Hepatic stellate cell (primary cell): ENCODE measurements at regions not wholly inside any gene's neighbourhood (a gene's known extent, or its start where the extent isn't known, plus 50 kb on each side); places are given as distances from the start of the nearest gene placed in this dataset.

Source experiments
- DNase-seq: peaks from one replicate; pipeline ENCODE4 v3.0.0; 2011; ENCODE audit warnings: low spot score

DNA sequence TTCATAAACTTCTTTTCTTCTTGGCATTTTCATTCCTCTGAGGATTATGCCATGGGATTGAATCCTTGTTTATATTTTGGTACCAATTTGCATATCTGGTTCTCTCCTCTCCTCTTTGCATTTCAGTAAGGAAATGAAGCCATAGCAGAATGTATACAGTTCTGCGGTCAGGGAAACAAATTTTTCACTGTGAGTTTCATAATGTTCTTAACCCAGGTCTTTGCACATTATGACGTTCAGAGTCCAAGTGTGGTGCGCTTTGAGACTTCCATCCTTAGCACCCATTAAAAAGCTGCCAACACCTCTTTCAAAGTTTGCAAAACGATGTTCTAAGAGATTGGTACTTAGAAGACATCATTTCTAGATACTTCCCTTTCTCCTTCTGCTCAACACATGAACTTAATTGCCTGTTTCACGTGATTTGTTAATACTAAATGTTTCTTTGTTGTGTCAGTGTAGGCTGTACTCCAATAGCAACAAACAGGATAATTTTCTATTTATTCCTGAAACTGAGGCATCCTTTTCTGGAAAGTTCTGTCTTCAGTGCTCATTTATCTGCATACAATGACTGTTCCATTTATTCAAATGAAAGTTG is 953.1 kb upstream of the NR2F2 start:
- no peak for DNase-seq

DNA sequence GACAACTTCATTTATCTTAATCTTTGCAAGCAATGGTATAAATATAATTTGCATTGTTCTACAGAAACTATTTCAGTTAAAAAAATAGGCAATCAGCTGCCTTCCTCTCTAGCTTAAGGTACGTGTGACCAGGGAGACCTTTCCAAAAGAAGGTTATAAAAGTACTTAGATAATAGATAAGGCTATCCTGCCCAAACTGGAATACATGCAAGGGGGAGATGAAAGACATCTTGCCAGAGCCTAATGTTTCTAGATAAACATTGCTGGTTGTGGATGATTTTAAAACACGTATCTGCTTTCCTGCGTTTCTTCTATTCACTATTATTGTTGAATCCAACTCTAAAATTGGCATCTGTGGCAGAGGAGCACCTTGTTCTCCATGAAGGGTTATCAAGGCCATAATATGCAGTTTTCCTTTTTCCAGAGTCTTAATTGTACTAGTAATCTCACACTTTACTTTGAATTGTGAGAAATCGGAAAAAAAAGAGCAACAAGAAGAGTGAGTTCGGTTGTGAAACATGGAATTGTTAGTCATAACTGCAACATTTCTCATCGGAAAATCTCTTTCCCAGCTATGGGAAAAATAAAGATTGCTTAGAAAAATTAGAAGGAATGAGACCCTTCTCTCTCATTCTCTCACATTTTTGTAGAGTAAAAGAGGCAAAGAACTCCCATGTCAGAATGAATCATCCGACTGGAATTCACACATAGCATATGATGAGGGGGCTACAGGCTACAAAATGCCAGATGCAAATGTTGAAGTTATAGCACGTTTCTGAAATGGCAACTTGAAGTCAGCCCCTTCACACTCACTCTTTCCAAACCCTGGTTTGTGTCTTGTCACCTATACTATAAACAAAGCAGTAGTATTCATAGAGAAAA is 936.1 kb upstream of the NR2F2 start:
- DNase-seq = no peak

DNA sequence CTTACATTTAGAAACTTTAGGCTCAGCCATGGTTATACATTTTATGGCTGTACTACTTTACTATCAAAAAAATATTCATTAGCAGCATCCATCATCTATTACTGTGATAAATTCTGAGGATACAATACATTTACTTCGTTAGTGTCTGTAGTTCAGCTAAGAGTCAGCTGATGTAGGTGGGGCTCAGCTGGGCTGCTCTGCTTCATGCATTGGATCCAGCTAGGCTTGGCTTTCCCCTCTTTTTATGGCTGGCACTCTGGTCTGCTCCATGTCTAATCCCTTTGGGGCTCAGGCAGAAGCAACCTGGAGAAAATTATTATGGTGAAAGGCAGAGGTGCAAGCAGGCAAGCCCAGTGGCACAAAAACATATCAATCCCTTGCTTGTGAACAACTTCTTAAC is 930.1 kb upstream of the NR2F2 start:
- DNase-seq = no peak

DNA sequence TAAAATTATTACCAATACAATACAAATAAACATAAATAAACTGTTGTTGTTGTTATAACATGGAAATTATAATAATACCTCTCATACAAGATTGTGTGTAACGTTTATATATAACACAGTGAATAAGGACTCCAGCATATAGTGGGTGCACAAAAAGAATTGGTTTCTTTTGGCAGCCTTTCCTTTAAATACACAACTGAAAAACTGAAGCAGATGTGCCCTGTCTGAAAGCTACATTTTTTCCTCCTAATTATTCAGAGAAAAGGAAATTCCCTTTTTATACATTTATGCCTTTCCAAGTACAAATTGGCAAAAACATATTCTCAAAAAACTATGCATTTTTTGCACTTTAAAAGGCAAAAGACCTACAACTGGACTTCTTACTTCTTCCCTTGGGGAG is 928.9 kb upstream of the NR2F2 start:
- DNase-seq = no peak

DNA sequence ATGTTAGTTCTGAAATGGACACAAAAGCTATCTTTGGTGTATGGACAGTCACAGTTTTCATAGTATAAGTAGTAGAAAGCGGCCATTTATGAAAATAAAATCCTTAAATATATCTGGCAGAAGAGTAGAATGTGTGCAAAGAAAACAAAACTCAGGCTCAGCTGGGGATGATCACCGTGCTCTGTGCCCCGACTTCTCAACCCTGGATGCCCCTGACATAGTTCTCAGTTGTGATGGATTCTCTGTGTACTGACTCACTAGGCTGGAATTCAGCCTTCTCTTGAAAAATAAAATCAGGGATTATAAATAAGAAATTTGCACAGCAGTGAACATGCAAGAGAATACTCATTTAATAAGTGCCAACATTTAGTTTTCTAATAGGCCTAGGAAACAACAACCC is 925.1 kb upstream of the NR2F2 start:
- peak; percentile 24 for DNase-seq

DNA sequence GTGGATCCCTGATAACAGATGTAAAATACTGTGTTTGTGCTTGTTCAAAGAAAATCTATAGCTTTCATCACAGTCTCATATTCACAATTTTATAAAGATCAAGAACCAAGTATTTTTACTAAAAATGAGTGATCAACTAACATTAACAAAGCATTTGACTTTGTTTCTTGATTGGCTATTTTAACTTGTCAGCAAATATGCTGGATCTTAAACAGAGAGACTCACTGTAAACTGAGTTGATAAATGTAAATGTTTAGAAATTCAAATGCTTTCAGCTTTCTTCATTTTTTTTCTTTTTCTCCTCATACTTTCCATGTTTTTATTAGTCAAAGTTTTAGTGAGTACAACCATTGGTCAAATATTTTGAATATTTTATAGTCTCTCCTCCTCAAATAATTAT is 923.0 kb upstream of the NR2F2 start:
- DNase-seq = no peak

DNA sequence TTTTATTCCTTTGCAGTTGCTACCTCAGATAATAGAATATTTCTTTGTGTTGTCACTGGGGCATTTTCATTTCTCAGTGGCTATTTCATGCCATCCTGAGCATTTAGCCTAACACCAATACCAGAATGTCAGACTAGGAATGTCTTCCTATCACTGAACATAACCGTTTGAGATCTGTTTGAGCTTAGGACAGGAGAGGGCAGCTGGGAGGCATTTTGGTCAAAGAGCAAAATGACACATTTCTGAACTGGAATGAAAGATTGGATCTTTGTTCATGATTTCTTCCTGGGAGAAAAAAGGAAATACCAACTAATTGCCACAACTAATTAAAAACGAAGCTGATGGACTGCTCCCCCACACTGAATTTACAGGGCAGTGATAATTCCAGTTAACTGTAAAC is 921.3 kb upstream of the NR2F2 start:
- no peak for DNase-seq

DNA sequence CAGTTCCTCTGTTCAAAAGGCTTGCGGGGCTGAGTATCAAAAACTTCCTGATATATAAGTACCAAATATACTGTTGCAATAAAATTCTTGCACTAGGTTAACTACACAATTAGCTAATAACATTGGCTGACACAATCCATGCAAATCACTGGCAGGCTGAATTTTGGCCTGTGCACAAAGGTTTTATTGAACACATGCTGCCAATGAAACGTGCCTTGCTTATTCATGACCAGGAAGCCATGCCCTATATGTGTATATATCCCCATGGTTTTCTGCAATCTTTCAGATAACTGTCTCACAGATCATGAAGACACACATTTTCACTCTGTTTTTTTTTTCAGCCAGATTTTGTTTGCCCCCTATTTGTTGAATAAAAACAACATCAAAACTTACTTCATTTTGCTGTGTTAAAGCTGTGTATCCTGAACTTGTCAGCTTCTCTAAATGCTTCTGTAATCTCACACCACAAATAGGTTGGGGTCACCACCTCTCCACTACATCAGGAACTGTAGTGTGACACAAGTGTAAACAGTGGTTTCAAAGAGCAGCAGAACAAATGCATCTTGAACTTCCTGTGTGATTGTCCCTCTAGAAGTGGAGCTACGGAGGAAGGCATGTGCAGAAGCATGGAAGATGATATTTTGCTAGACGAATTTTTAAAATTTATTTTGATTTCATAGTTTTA is 920.7 kb upstream of the NR2F2 start:
- no peak for DNase-seq

DNA sequence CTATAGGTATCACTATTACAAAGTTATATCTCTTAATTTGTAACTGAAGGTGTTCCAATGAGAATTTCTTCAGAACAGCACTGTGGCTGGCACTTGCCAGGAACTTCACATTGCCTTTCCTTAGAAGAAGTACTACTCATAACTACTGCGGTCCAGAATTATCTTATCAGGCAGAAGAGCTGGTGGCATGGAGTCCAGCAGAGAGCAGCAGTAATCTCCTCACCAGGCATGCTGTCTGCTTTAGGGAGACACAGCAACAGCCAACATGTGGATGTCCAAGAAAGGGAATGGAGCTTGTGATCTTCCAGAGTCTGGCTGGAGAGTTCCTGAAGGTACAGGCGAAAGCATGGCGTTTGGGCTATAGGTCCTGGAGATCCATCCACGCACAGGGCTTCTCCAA is 919.7 kb upstream of the NR2F2 start:
- DNase-seq = no peak

DNA sequence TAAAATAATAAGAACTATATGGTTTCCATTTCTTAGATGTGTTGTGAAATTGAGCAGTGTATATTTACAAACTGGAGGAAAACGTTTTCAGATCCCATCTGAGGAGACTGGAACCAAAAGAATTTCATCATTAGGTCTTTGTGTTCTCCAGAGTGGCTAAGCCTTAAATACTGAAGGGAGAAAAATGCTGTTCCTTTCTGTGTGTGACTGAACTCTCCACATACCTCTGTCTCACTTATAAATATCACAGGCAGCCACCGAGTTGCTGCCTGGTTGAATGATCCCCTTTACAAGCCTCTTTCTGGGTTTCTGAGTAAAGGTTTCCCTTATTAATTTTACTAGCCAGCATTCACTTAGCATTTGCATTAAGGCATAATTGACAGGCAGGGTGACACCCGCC is 913.9 kb upstream of the NR2F2 start:
- no peak for DNase-seq

DNA sequence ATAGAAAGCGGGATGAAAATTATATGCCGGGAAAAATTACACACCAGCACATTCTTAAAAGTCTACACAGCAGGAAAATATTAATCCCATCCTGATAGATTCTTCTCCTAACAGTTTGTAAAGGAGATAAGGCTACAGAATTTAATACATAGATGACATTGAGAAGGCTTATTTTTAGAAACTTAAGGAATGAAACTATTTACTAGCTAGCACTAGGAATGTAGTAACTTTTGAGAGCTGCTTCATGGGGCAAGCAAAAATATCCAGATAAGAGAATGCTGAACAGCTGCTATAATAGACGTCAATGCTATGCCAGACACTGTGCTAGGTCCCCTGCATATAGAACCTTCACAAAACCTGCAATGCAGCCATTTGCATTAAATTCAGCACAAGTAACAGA is 912.7 kb upstream of the NR2F2 start:
- DNase-seq = no peak

DNA sequence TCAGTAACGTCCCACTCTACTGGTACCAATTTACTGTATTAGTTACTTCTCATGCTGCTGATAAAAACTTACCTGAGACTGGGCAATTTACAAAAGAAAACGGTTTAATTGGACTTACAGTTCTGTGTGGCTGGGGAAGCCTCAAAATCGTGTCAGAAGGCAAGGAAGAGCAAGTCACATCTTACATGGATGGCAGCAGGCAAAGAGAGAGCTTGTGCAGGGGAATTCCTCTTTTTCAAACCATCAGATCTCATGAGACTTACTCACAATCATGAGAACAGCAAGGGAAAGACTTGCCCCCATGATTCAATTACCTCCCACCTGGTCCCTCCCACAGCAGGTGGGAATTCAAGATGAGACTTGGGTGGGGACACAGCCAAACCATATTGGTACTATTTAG is 908.2 kb upstream of the NR2F2 start:
- no peak for DNase-seq

DNA sequence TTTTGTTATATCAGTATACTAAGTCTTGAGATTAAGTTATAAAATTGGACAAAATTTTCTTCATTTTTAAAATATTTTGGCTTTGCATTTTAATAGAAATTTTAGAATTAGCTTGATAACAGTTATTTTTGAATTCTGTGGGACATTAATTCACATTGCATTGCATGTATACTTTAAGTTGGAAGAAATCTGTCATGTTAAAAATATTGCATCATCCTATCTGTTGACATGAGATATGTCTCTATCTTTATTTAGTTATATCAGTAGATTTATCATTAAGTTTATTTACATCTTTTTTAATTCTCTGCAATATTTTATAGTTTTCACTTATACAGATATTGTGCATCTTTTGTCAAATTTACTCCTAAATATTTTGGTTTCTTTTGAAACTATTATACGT is 904.6 kb upstream of the NR2F2 start:
- DNase-seq = no peak

DNA sequence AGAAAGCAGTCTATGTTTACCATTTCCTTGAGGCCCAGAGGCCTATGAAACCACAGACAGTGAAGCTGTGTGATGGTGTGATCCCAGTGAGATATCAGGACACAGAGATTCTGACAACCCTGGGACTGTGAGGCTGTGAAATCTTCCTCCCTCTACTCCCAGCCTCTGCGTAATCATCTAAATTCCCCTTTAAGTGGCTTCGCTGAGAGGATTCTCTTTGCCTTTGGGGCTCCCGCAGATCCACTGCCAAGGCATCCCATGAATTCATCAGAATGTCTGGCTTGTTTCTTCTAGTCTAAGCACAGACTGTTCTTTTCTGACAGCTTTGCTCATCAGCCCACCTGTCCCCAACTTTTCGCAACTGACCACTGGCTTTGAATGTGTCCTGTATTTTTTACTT is 901.2 kb upstream of the NR2F2 start:
- DNase-seq = no peak

DNA sequence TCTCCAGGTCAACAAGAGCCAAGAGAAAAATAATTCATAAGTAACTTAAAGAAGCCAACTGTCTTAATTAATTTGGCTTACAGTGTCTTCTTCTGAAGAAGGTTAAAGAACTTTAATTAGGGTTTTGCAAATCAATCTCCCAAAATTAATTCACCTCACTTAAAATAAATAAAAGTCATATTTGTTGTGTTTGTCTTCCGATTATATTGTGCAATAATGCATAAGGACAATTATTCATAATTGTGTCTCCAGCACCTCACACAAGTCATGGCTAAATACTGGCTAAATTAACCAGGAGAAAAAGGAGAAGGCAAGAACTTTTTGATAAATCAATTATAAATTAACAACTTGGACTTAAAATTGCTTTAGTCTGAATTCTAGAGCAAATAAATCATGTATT is 899.0 kb upstream of the NR2F2 start:
- no peak for DNase-seq

DNA sequence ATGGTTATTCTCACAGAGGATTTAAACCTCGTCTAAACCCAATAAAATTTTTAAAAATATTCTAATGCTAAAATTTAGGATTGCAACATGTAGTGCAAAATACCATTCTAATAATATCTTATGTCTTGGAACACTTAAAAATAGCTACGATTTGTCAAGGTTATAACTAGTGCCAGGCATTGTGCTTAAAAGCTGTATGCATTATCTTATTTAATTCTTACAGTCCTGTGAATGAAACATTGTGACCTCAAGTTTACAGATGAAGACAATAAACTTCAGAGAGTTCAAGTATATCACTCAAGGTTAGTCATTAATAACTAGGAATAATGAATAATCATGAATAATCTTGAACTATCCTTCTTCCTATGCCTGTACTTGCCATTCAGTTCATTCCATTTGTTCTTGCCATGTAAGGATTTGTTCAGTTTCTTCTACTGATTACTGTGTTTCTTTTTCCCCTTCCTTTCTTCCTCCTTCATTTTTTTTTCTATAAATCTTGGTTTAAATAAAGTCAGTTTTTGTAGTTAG is 897.6 kb upstream of the NR2F2 start:
- DNase-seq = no peak

DNA sequence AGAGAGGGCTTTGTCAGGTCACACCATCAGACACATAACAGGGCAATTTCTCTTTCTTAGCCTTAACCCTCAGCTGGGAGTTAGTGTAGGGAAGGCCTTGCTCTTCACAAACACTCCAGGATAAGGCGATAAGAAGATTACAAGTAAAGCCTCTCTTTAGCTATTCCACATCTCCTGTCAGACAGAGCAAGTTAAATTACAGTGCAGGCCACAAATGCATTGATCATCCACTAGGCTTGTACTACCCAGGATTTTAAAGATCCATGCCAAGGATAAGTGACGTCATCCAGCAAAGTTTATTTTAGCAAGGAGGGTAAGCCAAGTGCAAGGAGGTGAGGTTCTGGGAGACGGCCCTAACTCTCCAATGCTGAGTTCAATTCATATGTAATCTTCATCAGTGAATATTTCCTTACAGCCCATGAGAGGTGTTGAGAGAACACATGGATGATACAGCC is 890.6 kb upstream of the NR2F2 start:
- no peak for DNase-seq

DNA sequence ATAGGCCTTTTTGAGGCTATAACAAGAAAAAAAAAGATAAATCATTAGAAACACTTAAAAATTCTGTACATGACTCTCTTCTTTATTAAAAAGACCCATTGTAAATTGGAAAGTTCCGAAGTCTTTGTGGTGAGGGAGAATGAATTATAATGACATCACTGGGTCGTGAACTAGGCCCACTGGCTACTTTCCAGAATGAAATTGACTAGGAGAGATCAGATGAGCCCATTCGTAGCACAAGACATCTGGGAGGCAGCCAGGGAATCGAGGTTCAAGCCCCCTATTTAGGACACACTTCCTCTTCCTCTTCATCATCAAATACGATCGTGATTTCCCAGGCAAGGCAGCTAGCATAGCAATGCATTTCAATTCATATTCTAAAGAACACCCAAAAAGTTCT is 889.8 kb upstream of the NR2F2 start:
- DNase-seq = no peak

DNA sequence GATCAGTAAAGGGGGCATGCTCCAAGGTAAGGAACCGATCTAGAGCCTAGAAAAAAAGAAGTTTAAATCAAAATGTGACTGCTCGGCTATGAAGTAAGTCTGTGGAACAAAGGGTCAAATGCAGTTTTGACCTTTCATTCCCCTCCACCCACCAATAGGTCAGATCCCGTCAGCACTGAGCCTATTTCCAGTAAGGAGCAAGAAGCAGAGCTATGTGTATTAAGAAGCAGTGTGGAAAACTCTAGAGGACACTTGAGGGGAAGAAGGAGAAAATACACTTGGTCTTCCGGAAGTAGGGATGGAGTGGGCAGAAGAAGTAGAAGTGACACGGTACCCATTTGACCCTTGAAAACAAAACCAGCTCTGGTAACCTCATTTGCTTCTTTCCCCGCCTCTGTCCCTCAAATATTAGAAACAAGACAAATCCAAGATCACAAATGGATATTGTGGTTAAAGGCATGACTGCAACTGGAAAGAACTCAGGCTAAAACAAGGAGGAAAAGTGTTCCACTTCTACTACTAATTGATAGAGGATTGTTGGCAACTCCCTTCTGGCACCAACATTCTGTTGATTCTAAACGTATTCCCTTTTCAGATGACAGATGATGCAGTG is 888.3 kb upstream of the NR2F2 start:
- no peak for DNase-seq

DNA sequence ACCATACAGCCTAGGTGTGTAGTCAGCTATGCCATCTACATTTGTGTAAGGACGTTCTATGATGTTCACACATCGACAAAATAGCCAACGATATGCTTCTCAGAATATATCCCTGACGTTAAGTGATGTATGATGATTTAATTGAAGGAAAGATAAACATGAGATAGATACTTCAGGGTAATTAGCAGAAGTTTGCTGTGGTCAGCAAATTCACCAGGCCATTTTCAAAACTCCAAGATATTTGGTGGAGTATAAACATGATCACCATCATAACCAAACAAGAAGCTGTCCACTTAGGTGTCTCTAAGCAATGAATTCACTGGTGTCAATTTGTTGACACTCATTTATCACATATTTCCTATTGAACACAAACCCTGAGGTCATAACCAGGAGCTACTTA is 885.6 kb upstream of the NR2F2 start:
- DNase-seq = no peak

DNA sequence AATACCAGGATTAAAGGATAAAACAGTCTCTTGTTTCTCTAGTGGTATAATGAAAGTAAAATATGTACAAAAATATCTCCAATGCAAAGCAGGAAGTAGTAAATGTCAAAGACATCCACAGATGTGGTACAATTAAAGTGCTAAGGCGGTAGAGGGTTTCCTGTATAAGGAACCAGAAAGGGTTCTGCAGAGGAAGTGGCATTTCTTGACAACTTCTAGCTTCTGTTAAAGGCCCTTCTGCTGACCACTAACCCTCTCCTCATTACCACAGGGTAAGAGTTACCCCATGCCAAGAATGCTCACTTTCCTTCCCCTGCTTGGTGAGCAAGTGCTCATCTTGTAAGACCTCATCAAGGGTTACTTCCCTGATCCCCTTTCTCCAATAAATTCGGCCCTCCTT is 883.6 kb upstream of the NR2F2 start:
- no peak for DNase-seq

DNA sequence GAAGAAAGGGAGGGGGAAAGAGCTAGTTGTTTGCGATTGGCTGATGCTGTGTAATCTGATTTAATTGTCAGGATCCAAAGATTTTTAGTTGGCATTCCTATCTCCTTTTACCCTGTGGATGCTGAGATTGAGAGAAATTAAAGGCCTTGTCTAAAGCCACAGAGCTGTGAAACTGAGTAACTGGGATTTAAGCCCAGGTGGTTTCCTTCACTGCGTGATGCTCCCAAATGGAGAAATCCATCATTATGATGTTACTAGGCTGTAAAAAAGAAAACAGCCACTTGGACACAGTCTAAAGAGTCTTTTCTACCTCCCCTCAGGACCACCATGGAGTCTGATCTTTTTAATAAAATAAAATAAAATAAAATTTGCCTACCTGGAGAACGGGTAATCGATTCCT is 883.0 kb upstream of the NR2F2 start:
- no peak for DNase-seq
